NT2/D1 (cell line): ENCODE measurements at regions not wholly inside any gene's neighbourhood (a gene's known extent, or its start where the extent isn't known, plus 50 kb on each side); places are given as distances from the start of the nearest gene placed in this dataset.
A peak's percentile ranks its signal among the peaks of the same experiment; 100 is the strongest.

ENCODE experiments used
- DNase-seq: peaks from one replicate; pipeline ENCODE4 v3.0.0-alpha.2; 2011; ENCODE audit warnings: low read depth, low spot score
- H3K27me3 ChIP-seq: 2 replicates; pipeline ENCODE4 v1.6.0; 2011; ENCODE audit warnings: mild to moderate bottlenecking; ENCODE audit not compliant: insufficient read length, insufficient read depth
- H3K36me3 ChIP-seq: 2 replicates; pipeline ENCODE4 v1.6.1; 2011; ENCODE audit warnings: mild to moderate bottlenecking, low read length, mixed read lengths; ENCODE audit not compliant: insufficient read depth, insufficient read length
- H3K4me1 ChIP-seq: 2 replicates; pipeline ENCODE4 v1.5.1; 2011; ENCODE audit not compliant: insufficient read depth, insufficient read length
- H3K4me3 ChIP-seq: 2 replicates; pipeline ENCODE4 v1.5.1; 2011; ENCODE audit warnings: low read depth; ENCODE audit not compliant: insufficient read length
- H3K9ac ChIP-seq: 2 replicates; pipeline ENCODE4 v1.6.0; 2011; ENCODE audit warnings: low read depth; ENCODE audit not compliant: insufficient read length
- H3K9me3 ChIP-seq: 2 replicates; pipeline ENCODE4 v1.5.1; 2011; ENCODE audit warnings: mild to moderate bottlenecking, low read length; ENCODE audit not compliant: insufficient read depth
- SUZ12 ChIP-seq: IDR thresholded peaks from 2 replicates; pipeline ENCODE4 v1.6.1; 2011; ENCODE audit not compliant: insufficient read length, insufficient read depth; ENCODE audit errors: extremely low read depth
- YY1 ChIP-seq: IDR thresholded peaks from 2 replicates; pipeline ENCODE4 v1.6.1; 2011; ENCODE audit not compliant: insufficient read length, insufficient read depth
- ZNF274 ChIP-seq: IDR thresholded peaks from 2 replicates; pipeline ENCODE4 v1.6.1; 2011; ENCODE audit warnings: mild to moderate bottlenecking, low read depth, low read length

GRCh38 chr18:60319129-60319528 lies 53.4 kb downstream of the MC4R start:
- Histone ChIP-seq H3K4me3 (no peak overlapping the region), H3K36me3 (no peaks in the 10 kb centered on the region), H3K4me1 (no peaks in the 10 kb centered on the region), H3K27me3 (no peaks in the 10 kb centered on the region), H3K9ac (no peak overlapping the region), H3K9me3 (no peaks in the 10 kb centered on the region)
- TF ChIP-seq ZNF274 (no peak), YY1 (no peak), SUZ12 (no peak)
- DNase-seq, result peak; percentile 23

GRCh38 chr18:60311676-60312360 lies 60.8 kb downstream of the MC4R start:
- no peak for DNase-seq
- Histone ChIP-seq H3K27me3 (no peaks in the 10 kb centered on the region), H3K4me3 (no peak overlapping the region), H3K9me3 (no peaks in the 10 kb centered on the region), H3K36me3 (no peaks in the 10 kb centered on the region), H3K9ac (no peak overlapping the region), H3K4me1 (no peaks in the 10 kb centered on the region)
- TF ChIP-seq ZNF274, result no peak
- TF ChIP-seq YY1, result no peak
- TF ChIP-seq SUZ12, result no peak

GRCh38 chr18:60295674-60296073 lies 76.9 kb downstream of the MC4R start:
- H3K27me3 ChIP-seq, result no peaks in the 10 kb centered on the region
- no peaks in the 10 kb centered on the region for H3K4me1 ChIP-seq
- no peak for TF ChIP-seq YY1
- TF ChIP-seq SUZ12, result no peak
- H3K4me3 ChIP-seq, result no peak overlapping the region
- no peak for DNase-seq
- no peak overlapping the region for H3K9ac ChIP-seq
- no peaks in the 10 kb centered on the region for H3K9me3 ChIP-seq
- H3K36me3 ChIP-seq, result no peaks in the 10 kb centered on the region

- Histone ChIP-seq H3K4me1 (no peaks in the 10 kb centered on the region), H3K36me3 (no peaks in the 10 kb centered on the region), H3K9me3 (no peaks in the 10 kb centered on the region), H3K27me3 (no peaks in the 10 kb centered on the region), H3K9ac (no peak overlapping the region), H3K4me3 (no peak overlapping the region)
- TF ChIP-seq SUZ12 (no peak), ZNF274 (no peak), YY1 (no peak)
- DNase-seq, result no peak
These were observed 80.4 kb downstream of the MC4R start for GRCh38 chr18:60292186-60292585.

- Histone ChIP-seq H3K9ac (no peak overlapping the region), H3K36me3 (no peaks in the 10 kb centered on the region), H3K27me3 (no peaks in the 10 kb centered on the region), H3K9me3 (no peaks in the 10 kb centered on the region), H3K4me1 (no peaks in the 10 kb centered on the region), H3K4me3 (no peak overlapping the region)
- DNase-seq, result no peak
- no peak for TF ChIP-seq SUZ12
- TF ChIP-seq ZNF274, result no peak
- TF ChIP-seq YY1, result no peak
These were observed 93.2 kb downstream of the MC4R start for GRCh38 chr18:60279391-60279790.

- Histone ChIP-seq H3K4me1 (no peaks in the 10 kb centered on the region), H3K27me3 (no peaks in the 10 kb centered on the region), H3K9ac (no peak overlapping the region), H3K4me3 (no peak overlapping the region), H3K9me3 (no peaks in the 10 kb centered on the region), H3K36me3 (no peaks in the 10 kb centered on the region)
- no peak for TF ChIP-seq SUZ12
- TF ChIP-seq ZNF274, result no peak
- TF ChIP-seq YY1, result no peak
- no peak for DNase-seq
These were observed 94.6 kb downstream of the MC4R start for GRCh38 chr18:60277855-60278480.

- no peak overlapping the region for H3K9ac ChIP-seq
- no peaks in the 10 kb centered on the region for H3K9me3 ChIP-seq
- H3K27me3 ChIP-seq, result no peaks in the 10 kb centered on the region
- no peaks in the 10 kb centered on the region for H3K36me3 ChIP-seq
- no peaks in the 10 kb centered on the region for H3K4me1 ChIP-seq
- no peak overlapping the region for H3K4me3 ChIP-seq
- no peak for DNase-seq
- TF ChIP-seq YY1, result no peak
- TF ChIP-seq SUZ12, result no peak
- TF ChIP-seq ZNF274, result no peak
These were observed 105.0 kb downstream of the MC4R start for GRCh38 chr18:60267391-60268058.
